HG02870 (cell line): ENCODE measurements at regions not wholly inside any gene's neighbourhood (a gene's known extent, or its start where the extent isn't known, plus 50 kb on each side); places are given as distances from the start of the nearest gene placed in this dataset.
"Not testable (repeated sequence)": the region's sequence is repeated elsewhere in the genome, so short reads cannot be mapped to it uniquely, and the experiment has no call there.

Experiments
- ATAC-seq: cut with Tn5 transposase; IDR thresholded peaks from one replicate; pipeline ENCODE4 v1.9.1; 2021; ENCODE audit warnings: mild to moderate bottlenecking, moderate library complexity; ENCODE audit not compliant: unreplicated experiment

GRCh38 chr14:88929656-88930436 is 105.4 kb downstream of the TTC8 start:
- ATAC-seq, result no peak

- no peak for ATAC-seq
These were observed 107.1 kb downstream of the TTC8 start for GRCh38 chr14:88931321-88932110.

- ATAC-seq, result no peak
These were observed 108.7 kb downstream of the TTC8 start for GRCh38 chr14:88933191-88933590.

DNA sequence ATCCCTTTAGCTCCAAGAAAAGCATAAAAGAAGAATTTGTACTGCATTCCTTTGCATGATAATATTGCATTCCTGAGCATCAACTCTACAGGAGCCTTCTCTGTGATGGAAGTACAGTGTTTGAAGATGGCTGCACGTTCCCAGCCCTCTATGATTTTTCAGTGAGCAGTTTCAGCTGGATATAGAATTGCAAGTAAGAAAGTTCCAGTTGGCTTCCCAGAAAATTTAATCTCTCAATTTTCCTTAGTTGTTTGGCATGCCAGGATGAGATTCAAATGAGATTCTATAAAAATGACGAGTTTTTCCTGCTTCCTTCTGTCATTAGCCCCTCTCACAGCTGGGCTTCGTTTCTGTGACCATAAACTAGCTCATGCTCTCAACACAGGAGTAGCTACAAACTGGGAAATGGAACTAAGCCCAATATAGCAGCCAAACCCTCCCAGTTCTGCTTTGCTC is 109.9 kb downstream of the TTC8 start:
- no peak for ATAC-seq

DNA sequence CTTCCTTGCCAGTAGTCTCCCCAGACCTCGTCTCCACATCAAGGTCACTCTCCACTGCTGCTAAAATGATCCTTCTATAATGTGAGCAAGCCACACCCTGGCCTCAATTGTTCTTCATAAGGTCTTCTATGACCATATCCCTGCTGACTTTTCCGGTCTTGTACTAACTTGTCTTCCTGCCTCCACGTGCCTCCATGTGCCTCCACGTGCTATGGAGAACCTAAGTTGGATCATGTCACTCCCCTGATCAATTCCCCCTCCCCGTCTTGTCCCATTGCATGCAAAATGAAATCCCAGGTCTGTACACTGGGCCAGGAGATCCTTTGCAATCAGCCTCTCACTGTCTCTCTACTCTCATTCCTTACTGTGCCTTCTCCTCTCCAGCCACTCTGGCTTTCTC is 110.6 kb downstream of the TTC8 start:
- no peak for ATAC-seq

DNA sequence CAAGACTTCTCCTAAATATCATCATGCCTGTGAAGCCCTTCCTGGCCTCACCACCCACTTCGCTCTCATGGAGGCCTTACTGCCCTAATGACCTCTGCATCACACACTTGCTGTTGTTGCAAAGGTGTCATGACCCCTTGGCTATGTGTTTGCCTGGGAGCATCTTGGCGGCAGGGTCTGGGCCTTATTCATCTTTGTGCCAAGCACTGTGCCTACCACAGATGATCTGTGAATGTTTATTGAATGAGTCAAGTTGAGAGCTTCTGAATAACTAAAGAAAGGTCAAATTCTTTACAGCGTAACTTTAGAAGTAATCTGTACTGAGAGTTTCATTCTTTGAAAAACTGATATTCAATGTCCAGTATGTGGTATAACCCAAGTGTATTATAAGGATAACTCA is 113.3 kb downstream of the TTC8 start:
- ATAC-seq, result no peak

DNA sequence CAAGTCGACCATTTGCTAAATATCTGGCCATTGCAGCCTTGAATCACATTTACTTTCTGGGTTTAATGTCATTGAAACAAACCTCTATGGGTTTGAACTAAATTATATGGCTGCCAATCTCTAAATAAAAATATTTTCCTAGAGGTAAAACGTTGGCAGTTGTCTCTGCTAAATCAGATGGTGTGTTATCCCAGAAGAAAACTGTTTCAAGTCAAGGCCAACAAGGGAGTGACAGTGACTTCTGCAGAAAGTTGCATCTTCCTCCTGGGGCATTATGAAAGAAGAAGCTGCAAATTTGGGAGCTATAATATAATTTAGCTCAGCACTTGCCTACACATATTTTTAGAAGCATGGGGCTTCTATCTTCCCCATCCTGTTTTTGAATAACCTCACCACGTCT is 116.2 kb downstream of the TTC8 start:
- no peak for ATAC-seq

- no peak for ATAC-seq
These were observed 117.0 kb downstream of the TTC8 start for GRCh38 chr14:88941414-88941813.

- ATAC-seq, result no peak
These were observed 123.5 kb downstream of the TTC8 start for GRCh38 chr14:88947646-88948598.

- ATAC-seq, result no peak
These were observed 125.6 kb downstream of the TTC8 start for GRCh38 chr14:88950069-88950468.

GRCh38 chr14:88951370-88951769 is 126.9 kb downstream of the TTC8 start:
- ATAC-seq, result no peak

GRCh38 chr14:88952901-88953300 is 128.4 kb downstream of the TTC8 start:
- no peak for ATAC-seq

DNA sequence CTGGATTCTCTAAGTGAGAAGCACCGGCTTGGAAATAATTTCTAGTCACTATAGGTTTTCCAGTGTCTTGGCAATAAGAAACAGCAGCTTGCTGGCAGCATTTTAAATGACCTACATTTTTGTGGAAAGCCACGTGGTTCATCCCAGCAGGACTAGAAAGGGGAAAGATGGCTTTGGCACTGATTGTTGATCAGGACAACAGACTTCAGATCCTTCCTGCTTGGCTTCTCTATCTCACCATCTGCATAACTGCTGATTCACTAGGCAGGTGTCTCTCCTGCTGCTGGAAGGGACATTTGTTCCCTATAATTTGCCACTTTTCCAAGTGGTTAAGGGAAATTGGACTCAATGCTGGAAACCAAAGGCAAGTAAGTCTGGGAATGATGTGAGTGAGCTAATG is 131.0 kb downstream of the TTC8 start:
- ATAC-seq, result no peak

- no peak for ATAC-seq
These were observed 136.0 kb downstream of the TTC8 start for GRCh38 chr14:88960496-88960895.

DNA sequence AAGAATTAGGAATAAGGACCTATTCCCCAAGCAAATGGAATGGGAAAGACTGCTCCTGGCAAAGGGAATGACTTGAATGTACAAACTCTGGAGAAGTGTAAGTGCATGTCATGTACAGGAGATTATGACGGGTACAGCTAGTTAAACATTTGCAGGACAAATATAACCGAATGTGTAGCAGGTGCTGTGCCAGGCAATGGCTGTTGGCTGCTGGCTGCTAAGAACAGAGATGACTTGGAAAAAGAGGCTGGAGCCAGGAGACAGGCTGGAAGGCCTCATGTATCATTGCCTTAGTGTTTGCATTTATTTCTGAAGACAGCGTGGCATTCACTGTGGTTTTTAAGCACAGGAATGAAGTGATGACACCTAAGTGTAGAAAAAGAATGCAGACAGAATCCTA is 136.8 kb downstream of the TTC8 start:
- ATAC-seq, result no peak

DNA sequence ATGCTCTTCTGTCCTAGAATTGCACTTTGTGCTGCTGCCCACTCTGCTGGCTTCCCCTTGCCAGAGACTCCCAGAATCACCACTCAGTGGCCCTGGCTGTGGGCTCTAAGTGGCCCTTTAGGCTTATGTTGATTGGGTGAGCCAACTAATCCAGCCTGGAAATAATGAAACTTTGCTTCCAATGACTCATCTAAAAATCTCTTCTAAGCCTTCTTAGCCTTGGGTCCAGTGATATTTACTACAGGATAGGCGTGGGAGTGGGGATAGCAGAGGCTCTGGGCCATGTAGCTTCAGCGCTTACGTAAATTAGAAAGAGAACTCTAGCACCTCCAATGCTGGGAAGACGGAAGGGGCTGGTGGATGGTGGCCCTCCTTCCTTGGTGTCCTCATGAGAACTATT is 137.9 kb downstream of the TTC8 start:
- ATAC-seq, result no peak

DNA sequence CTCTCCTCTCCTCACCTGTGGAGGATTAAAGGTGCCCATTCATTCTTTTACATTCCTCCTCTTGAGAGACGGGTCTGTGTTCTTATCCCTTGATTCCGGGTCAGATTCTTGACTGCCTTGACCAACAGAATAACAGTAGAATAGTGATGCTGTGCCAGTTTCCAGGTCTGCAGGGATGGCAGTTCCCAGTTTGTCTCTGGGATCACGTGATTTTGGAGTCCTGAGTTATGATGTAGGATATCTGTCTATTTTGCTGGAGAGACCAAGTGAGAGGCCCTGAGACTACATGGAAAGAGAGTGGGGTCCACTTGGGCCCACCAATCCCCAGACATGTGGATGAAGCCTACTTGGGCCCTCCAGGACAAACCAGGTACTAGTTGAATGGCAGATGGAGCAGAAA is 142.8 kb downstream of the TTC8 start:
- no peak for ATAC-seq

DNA sequence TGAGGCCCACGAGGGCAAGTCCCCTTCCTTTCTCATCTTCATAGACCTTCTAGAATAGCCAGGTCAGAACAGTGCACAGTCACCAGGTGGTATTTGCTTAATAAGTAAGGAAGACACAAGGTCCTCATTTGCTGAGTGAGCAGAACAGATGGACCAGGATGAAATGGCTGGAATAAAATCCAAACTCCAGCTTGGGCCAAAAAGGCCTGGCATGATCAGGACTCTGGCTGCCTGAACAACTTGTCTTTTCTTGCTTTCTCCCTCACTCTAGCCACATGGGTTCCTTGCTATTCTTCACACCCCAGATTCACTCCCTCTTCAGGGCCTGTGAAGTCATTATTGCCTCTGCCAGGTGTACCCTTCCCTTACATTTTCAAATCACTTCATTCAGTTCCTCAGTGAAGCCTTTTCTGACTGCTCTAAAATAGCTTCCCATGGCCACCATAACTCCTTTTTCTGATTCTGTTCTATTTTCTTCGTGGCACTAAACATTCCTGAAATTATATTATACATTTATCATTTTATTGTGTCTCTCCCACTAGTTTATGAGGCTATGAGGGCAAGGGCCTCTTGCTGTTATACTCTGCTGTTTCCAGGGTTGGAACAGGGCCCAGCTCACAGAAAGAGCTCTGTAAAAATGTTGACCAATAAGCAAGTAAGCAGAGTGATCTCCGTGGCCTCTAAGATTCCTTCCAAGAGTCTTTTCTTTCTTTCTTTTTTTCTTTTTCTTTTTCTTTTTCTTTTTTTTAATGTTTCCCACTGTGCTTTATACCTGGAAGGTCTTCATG is 150.8 kb downstream of the TTC8 start:
- no peak for ATAC-seq

DNA sequence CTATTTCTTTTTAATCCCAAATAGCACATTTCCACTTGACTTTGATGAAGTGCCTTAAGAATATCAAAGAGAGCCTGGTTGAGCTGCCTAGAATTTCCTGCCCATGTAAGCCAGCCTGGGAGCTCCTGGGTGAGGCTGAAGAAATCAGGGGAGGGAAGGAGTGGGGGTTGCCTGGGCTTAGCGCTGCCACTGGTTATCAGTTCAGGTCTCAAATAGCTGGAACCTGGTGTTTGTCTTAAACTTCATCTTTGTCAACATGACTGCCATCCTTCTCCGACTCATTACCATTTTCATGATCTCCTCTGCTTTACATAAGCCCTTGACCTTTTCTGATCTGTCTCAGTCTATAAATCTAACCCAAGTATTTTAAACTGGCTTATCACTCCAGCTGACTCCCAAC is 151.5 kb downstream of the TTC8 start:
- ATAC-seq, result no peak

GRCh38 chr14:88980907-88981306 is 156.5 kb downstream of the TTC8 start:
- ATAC-seq, result not testable (repeated sequence)
